ENCODE measurements at regions not wholly inside any gene's neighbourhood (a gene's known extent, or its start where the extent isn't known, plus 50 kb on each side); places are given as distances from the start of the nearest gene placed in this dataset.

DNA sequence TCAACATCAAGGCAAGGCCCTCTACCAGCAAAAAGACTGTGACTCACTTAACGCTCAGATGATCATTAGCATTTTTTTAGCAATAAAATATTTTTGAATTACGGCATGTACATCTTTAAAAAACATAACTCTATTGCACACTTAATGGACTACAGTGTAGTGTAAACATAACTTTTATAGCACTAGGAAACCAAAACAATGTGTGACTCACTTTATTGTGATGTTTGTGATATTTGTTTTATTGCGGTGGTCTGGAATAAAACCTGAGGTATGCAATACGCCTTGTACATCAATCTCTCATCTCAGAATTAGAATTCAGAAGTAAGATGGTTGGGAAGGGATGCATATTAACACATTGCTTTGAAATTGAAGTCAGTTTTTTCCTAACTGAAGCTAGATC lies 106.9 kb upstream of the PTCH1 start:
- TF ChIP-seq POLR2A (IDR thresholded peaks at IDR 0.05) (no peak), CTCF (IDR thresholded peaks at IDR 0.05) (no peak)
